Skeletal muscle satellite cell (primary cell): ENCODE measurements at regions not wholly inside any gene's neighbourhood (a gene's known extent, or its start where the extent isn't known, plus 50 kb on each side); places are given as distances from the start of the nearest gene placed in this dataset.

ENCODE experiments used
- H3K27me3 ChIP-seq: 2 replicates; pipeline ENCODE4 v1.7.0; 2013; ENCODE audit warnings: low read length; ENCODE audit not compliant: control insufficient read depth, insufficient read depth
- H3K36me3 ChIP-seq: 2 replicates; pipeline ENCODE4 v1.7.0; 2013; ENCODE audit warnings: mild to moderate bottlenecking, control low read depth, low read length; ENCODE audit not compliant: insufficient read depth
- H3K4me1 ChIP-seq: 2 replicates; pipeline ENCODE4 v1.7.0; 2013; ENCODE audit warnings: low read length; ENCODE audit not compliant: control insufficient read depth, insufficient read depth
- H3K4me2 ChIP-seq: 2 replicates; pipeline ENCODE4 v1.7.0; 2013; ENCODE audit warnings: mild to moderate bottlenecking, low read length
- H3K4me3 ChIP-seq: 2 replicates; pipeline ENCODE4 v1.7.0; 2013; ENCODE audit warnings: low read length
- H3K9ac ChIP-seq: 2 replicates; pipeline ENCODE4 v1.7.0; 2013; ENCODE audit warnings: mild to moderate bottlenecking, low read depth, low read length, moderate library complexity
- H3K9me3 ChIP-seq: replicated peaks from 2 replicates; pipeline ENCODE4 v1.7.0; 2013; ENCODE audit warnings: mild to moderate bottlenecking, control low read depth, low read length

DNA sequence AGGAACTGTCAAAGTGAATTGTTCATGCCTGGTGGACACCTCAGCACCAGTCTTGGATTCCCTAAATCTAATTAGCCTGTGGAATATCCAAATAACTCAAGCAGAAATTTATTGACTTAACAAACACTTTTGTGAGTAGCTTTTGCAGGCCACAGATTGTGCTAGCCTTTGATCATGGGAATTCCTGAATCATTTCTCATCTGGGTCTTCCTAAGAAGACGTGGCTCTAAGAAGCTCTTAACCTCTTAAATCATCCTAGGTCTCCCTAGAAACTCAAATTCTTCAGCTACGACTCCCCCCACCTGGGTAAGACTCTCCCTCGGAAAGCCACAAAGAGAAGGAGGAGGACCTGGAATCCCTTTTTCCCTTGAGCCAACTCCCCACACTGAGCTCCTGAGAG, 53.8 kb upstream of the PSEN2 start:
- Histone ChIP-seq H3K4me3 (no peak overlapping the region), H3K9ac (no peak overlapping the region), H3K4me2 (no peak overlapping the region), H3K36me3 (no peaks in the 10 kb centered on the region), H3K4me1 (peaks cover 18% of the 10 kb centered on the region), H3K27me3 (no peaks in the 10 kb centered on the region), H3K9me3 (no peaks in the 10 kb centered on the region)

DNA sequence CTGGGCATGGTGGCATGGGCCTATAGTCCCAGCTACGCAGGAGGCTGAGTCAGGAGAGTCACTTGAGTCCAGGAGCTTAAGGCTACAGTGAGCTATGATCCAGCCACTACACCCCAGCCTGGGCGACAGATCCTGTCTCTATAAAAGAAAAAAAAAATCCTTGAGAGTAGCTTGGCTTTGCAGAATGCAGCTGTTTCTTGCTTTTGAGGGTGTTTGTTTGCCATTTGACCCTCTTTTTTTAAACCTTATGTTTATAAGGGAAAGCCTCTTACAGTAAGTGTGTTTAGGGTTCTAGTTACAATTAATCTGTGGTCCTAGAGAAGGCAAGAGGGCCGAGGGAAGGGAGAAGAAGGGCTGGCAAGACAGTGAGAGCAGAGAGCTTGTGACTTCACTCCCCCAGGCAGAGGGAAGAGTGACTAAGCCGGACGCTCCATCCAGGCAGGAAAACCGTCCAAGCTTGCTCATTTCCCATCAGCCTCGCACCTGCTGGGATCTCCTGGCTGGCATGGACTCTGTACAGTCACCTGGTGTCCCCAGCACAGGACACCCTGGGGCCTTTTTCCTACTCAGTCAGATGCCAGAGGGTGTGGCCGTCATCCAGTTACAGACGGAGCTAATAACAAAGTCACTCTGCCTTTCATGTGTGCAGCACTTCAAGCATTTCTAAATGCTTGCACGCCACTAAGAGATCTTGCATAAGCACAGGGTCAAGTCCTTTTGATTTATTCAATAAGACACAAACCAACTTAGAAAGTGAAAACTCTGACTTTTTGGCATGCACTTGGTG, 55.5 kb upstream of the PSEN2 start:
- Histone ChIP-seq H3K9me3 (no peaks in the 10 kb centered on the region), H3K9ac (peak overlapping the region; percentile 12), H3K36me3 (no peaks in the 10 kb centered on the region), H3K27me3 (peaks cover 12% of the 10 kb centered on the region), H3K4me3 (no peak overlapping the region), H3K4me1 (peaks cover 14% of the 10 kb centered on the region), H3K4me2 (peak overlapping the region; percentile 46)

DNA sequence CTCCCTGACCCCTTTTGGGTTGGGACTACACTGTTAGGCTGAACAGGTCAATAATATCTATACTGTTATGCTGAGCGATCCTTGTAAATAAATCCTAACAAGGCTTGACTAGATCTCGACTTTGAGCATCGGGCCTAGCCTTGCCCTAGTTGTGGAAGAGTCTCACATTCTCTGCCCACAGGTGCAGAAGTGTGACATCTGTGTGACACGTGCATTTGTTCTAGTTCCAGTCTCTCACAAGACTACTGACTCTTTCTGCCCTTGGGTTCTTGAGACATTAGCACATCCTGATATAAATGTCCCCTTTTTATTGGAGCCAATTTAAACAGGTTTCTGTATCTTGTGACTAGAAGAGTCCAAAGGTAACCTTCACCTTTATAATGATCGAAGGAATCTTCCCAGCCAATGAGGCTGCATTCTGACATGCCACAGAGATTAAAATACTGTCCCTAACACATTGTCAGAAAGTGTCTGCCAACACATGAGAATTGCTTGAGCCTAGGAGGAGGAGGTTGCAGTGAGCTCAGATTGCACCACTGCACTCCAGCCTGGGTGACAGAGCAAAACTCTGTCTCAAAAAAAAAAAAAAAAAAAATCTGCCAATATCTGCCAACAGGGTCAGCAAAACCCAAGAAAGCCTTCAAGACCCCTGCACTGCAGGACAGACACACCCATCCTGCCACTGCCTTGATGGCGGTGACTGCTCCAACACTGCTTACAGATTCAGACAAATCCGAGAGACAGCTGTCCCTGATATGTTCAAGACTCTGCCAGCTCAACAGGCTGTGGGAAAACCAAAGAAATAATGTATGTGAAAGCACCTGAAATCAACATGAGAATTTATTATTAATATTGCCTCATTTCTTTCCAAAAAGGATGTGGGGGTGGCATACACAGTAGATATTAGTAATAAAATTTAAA, 56.5 kb upstream of the PSEN2 start:
- Histone ChIP-seq H3K9me3 (no peaks in the 10 kb centered on the region), H3K4me1 (peaks cover 15% of the 10 kb centered on the region), H3K9ac (no peak overlapping the region), H3K4me3 (no peak overlapping the region), H3K4me2 (no peak overlapping the region), H3K27me3 (peaks cover 19% of the 10 kb centered on the region), H3K36me3 (no peaks in the 10 kb centered on the region)

DNA sequence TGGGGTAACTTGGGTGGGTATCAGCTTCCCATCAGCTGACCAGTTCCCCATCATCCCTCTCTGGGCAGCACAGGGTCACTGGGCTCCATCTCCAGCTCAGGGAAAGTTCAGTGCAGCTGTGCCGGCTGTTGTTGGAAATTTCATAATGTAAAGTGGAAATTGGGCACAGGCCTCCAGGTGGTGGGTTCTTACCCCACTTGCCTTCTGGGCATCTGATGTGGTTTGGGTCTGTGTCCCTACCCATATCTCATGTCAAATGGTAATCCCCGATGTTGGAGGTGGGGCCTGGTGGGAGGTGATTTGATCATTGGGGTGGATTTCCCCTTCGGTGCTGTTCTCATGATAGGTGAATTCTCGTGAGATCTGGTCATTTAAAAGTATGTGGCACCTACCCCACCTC, 59.7 kb upstream of the PSEN2 start:
- Histone ChIP-seq H3K4me2 (no peak overlapping the region), H3K27me3 (peaks cover 37% of the 10 kb centered on the region), H3K9ac (no peak overlapping the region), H3K36me3 (no peaks in the 10 kb centered on the region), H3K4me1 (peaks cover 15% of the 10 kb centered on the region), H3K4me3 (no peak overlapping the region), H3K9me3 (no peaks in the 10 kb centered on the region)

DNA sequence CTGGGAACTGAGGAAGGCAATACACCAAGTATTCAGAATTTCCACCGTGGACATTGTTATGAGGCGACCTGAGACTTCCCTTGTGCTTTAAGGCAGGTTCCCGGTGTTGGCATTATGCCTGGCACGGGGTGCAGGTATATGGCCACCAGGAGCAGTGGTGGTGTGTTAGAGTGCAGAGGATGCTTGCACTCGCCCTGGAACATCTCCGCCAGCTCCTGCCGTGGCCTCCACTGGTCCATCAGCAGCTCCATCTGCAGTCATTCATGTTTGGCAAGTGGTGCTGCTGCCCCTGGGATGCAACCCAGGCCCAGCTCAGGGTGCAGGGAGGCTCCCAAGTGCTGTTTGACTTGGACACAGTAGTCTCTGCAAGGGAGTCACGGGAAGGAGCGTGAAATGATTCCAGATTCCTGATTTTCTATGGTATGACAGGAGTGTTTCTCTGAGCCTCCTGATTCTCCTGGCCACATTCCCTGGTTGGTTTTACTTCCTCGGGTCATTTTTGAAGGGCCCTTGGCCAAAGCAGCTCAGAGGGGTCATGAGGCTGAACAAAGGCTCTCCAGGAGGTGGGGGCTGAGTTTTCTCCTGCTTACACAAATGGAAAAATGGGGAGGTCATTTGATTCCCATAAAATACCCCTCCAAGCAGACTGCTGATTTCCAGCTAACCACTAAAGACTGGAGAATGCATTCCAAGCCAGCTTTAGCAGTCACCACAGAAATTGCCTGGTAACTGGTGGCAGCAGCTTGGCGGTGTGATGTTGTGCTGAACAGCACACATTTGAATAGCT, 60.4 kb upstream of the PSEN2 start:
- Histone ChIP-seq H3K36me3 (no peaks in the 10 kb centered on the region), H3K4me3 (no peak overlapping the region), H3K27me3 (peaks cover 37% of the 10 kb centered on the region), H3K4me2 (no peak overlapping the region), H3K4me1 (peaks cover 9% of the 10 kb centered on the region), H3K9me3 (no peaks in the 10 kb centered on the region), H3K9ac (no peak overlapping the region)

DNA sequence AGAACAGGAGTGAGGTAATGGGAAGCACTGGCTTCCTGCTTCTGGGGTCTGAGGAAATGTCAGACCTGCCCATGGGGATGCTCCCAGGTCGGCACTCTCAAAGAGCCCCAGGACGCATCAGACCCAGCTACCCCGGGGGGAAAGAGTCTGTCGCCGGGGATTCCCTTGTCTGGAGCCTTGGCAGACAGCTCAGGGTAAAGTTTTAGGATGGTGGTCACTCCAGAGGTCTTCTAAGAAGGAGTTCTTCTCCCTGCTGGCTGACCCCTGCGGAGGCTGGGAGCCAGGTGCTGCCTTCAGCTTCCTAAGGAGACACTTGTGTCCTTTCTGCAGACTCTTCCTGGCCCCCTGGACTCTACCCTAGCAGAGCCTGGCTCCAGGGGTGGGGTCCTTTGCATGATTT, 61.9 kb upstream of the PSEN2 start:
- Histone ChIP-seq H3K9ac (no peak overlapping the region), H3K4me3 (no peak overlapping the region), H3K27me3 (peaks cover 41% of the 10 kb centered on the region), H3K36me3 (no peaks in the 10 kb centered on the region), H3K9me3 (no peaks in the 10 kb centered on the region), H3K4me1 (peaks cover 3% of the 10 kb centered on the region), H3K4me2 (no peak overlapping the region)

DNA sequence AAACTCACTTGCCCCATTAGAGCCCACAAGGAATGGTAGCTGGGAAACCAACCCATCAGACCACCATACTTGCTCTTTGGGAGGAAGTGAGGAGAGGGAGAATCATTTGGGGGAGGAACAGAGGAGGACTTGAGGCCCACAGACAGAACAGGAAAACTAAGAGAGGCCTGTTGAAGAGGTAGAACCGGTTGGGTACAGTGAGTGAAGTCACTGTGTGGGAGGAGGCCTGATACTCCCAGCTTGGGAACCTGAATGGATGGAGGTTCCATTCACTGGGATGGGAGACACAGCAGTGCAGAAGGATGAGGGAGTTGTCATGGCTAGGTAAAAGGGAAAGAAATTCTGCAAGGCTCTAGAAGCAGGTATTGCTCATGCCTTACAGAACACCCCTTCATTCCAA, 63.4 kb upstream of the PSEN2 start:
- no peaks in the 10 kb centered on the region for H3K36me3 ChIP-seq
- peaks cover 45% of the 10 kb centered on the region for H3K27me3 ChIP-seq
- H3K4me3 ChIP-seq: no peak overlapping the region
- no peaks in the 10 kb centered on the region for H3K9me3 ChIP-seq
- peaks cover 3% of the 10 kb centered on the region for H3K4me1 ChIP-seq
- no peak overlapping the region for H3K4me2 ChIP-seq
- H3K9ac ChIP-seq: no peak overlapping the region

DNA sequence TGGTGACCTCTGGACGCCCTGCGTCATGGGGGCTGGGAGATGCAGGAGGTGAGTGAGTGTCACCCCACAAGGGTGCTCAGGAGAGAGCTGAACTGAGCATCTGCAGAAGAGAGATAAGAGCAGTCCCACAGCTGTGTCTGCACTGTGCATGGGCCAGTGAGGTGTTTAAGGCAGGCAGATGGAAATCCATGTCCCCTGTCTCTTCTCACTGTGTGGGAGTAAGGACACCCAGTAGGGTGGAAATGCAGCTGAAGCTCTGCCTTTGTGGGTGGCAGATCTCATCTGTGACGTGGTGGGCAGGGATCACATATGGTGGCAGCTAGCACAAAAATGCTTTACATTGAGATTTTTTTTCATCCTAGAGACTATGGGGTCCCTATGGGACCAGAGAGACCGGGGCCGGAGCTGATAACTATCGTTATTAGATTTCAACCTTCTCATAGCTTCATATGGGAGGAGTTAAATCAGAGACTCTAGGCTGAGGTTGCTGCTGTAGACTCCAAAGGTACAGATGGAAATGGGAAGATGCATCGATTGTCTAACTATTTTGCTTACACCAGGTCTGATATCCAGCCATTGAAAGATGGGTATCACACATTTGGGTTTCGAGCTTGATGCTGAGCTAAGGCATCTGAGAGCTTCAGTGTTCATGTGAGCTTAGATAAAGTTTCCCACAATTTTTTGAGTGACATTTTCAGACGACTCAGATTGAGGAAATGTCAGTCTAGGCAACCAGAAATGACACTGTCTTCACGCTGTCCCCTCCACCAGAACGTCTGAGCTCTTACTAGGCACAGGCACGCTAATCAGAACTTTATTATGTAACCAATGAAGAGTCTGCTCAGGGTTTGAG, 65.3 kb upstream of the PSEN2 start:
- H3K27me3 ChIP-seq: peaks cover 41% of the 10 kb centered on the region

DNA sequence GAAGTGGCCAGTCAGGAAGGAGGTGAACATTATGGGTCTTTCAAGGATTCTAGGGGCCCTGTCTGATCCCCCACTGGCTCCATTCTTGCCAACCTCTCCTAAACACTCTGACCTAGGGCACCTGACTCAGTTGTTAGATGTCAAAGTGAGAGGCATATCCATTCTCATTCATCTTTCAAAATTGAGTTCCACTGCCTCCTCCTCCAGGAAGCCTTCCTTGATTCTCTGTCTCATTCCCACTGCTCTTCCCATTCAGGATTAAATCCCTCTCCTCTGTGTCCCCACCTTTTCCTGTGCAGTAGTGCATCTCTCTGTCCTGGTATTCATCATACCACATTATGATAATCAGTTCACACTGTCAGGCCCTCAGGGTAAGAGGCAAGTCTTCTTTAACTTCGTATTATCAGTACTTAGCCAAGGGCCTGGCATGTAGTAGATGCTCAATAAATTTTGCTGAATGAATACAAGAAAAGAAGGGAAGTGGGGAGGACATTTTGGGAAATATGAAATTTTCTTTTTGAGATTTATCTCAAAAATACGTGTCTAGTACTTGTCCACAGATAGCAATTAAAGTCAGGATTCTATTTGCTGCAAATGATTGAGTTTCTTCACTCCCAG, 61.8 kb upstream of the ITPKB start:
- Histone ChIP-seq H3K4me3 (no peak overlapping the region), H3K9ac (no peak overlapping the region), H3K36me3 (no peaks in the 10 kb centered on the region), H3K4me1 (no peaks in the 10 kb centered on the region), H3K27me3 (peaks cover 23% of the 10 kb centered on the region), H3K4me2 (no peak overlapping the region), H3K9me3 (no peaks in the 10 kb centered on the region)

More for the DNA sequence above, 65.3 kb upstream of the PSEN2 start:
- Histone ChIP-seq H3K4me2 (no peak overlapping the region), H3K4me3 (no peak overlapping the region), H3K36me3 (no peaks in the 10 kb centered on the region), H3K9ac (no peak overlapping the region), H3K9me3 (no peaks in the 10 kb centered on the region), H3K4me1 (peaks cover 3% of the 10 kb centered on the region)

DNA sequence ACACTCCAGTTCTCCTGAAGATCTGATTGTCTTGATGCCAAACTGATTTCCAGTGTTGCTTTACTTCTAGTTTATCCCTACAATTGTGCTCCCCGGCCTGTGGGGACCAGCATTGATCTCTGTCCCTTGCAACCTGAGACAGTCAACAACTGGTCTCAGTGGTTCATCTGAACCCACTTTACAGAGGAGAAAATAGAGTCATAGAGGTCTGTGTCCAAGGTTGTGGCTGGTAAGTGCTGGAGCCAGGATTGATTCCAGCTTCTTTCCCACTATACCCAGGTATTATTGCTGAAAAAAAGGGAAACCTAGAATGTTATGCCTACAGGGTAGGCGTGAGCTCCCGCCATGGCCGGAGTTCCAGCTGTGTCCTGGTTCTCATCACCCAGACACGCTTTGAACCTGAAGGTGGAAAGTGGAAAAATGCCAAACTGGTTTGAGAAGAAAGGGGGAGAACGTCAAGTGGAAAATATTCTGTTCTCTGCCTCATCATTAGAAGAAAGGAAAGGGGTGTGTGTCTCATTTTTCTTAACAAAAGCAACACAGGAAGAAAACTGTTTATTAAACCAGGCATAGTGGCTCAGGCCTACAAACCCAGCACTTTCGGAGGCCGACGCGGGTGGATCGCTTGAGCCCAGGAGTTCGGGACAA, 60.7 kb upstream of the ITPKB start:
- Histone ChIP-seq H3K4me2 (no peak overlapping the region), H3K36me3 (no peaks in the 10 kb centered on the region), H3K4me1 (no peaks in the 10 kb centered on the region), H3K9me3 (no peaks in the 10 kb centered on the region), H3K9ac (no peak overlapping the region), H3K27me3 (peaks cover 27% of the 10 kb centered on the region), H3K4me3 (no peak overlapping the region)
